ENCODE measurements at regions not wholly inside any gene's neighbourhood (a gene's known extent, or its start where the extent isn't known, plus 50 kb on each side); places are given as distances from the start of the nearest gene placed in this dataset.

- no peak for DNase-seq (ENCODE audit: extremely low spot score)
- TF ChIP-seq CTCF (IDR thresholded peaks at IDR 0.05) (no peak), POLR2A (IDR thresholded peaks at IDR 0.05; ENCODE audit: low read depth) (no peak), EP300 (IDR thresholded peaks at IDR 0.05) (no peak), POLR2AphosphoS5 (IDR thresholded peaks at IDR 0.05) (no peak)
- Histone ChIP-seq H3K27me3 (no peaks in the 10 kb centered on the region), H3K4me1 (no peaks in the 10 kb centered on the region), H3K27ac (replicated peaks in 1 of 4) (no peak overlapping the region), H3K9me3 (peaks cover 0 to 4% (median 0%) of the 10 kb centered on the region in 4 donors), H3K36me3 (no peaks in the 10 kb centered on the region), H3K4me3 (no peak overlapping the region)
- WGBS = 71% methylated on average over 1 of the region's 1 CpG
- intact Hi-C loops (cut with DNase I) = no loop called here
These were observed 141.9 kb upstream of the KCNJ3 start for GRCh38 chr2:154556607-154557006.

GRCh38 chr2:154557906-154558305 is 140.6 kb upstream of the KCNJ3 start:
- no peaks in the 10 kb centered on the region for H3K36me3 ChIP-seq
- no peak overlapping the region for H3K27ac ChIP-seq (replicated peaks in 1 of 4)
- no peaks in the 10 kb centered on the region for H3K4me1 ChIP-seq
- DNase-seq (ENCODE audit: extremely low spot score) = no peak
- H3K27me3 ChIP-seq = no peaks in the 10 kb centered on the region
- peaks cover 0 to 4% (median 0%) of the 10 kb centered on the region in 4 donors for H3K9me3 ChIP-seq
- WGBS = 58% methylated on average over 2 of the region's 2 CpGs
- intact Hi-C loops (cut with DNase I) = no loop called here
- TF ChIP-seq EP300 (IDR thresholded peaks at IDR 0.05) = no peak
- no peak for TF ChIP-seq POLR2A (IDR thresholded peaks at IDR 0.05; ENCODE audit: low read depth)
- no peak for TF ChIP-seq CTCF (IDR thresholded peaks at IDR 0.05)
- TF ChIP-seq POLR2AphosphoS5 (IDR thresholded peaks at IDR 0.05) = no peak
- H3K4me3 ChIP-seq = no peak overlapping the region

GRCh38 chr2:154565433-154565832 is 133.1 kb upstream of the KCNJ3 start:
- H3K36me3 ChIP-seq = no peaks in the 10 kb centered on the region
- no peaks in the 10 kb centered on the region for H3K4me1 ChIP-seq
- DNase-seq (ENCODE audit: extremely low spot score) = no peak
- intact Hi-C loops (cut with DNase I) = no loop called here
- peaks cover 0 to 7% (median 2%) of the 10 kb centered on the region in 4 donors for H3K9me3 ChIP-seq
- WGBS = 86% methylated on average over 2 of the region's 2 CpGs
- no peaks in the 10 kb centered on the region for H3K27me3 ChIP-seq
- no peak for TF ChIP-seq CTCF (IDR thresholded peaks at IDR 0.05)
- TF ChIP-seq POLR2AphosphoS5 (IDR thresholded peaks at IDR 0.05) = no peak
- TF ChIP-seq POLR2A (IDR thresholded peaks at IDR 0.05; ENCODE audit: low read depth) = no peak
- TF ChIP-seq EP300 (IDR thresholded peaks at IDR 0.05) = no peak
- no peak overlapping the region for H3K4me3 ChIP-seq
- H3K27ac ChIP-seq (replicated peaks in 1 of 4) = no peak overlapping the region

- intact Hi-C loops (cut with DNase I) = no loop called here
These were observed 130.1 kb upstream of the KCNJ3 start for GRCh38 chr2:154568413-154568812.

More at GRCh38 chr2:154568413-154568812, 130.1 kb upstream of the KCNJ3 start:
- H3K27ac ChIP-seq (replicated peaks in 1 of 4) = no peak overlapping the region
- no peaks in the 10 kb centered on the region for H3K27me3 ChIP-seq
- peaks cover 0 to 7% (median 2%) of the 10 kb centered on the region in 4 donors for H3K9me3 ChIP-seq
- no peaks in the 10 kb centered on the region for H3K4me1 ChIP-seq
- H3K4me3 ChIP-seq = no peak overlapping the region
- no peak for TF ChIP-seq POLR2AphosphoS5 (IDR thresholded peaks at IDR 0.05)
- TF ChIP-seq EP300 (IDR thresholded peaks at IDR 0.05) = no peak
- TF ChIP-seq CTCF (IDR thresholded peaks at IDR 0.05) = no peak
- 45% methylated on average over 1 of the region's 1 CpG for WGBS
- DNase-seq (ENCODE audit: extremely low spot score) = no peak
- no peaks in the 10 kb centered on the region for H3K36me3 ChIP-seq

All from esophagus muscularis mucosa (tissue), 4 donors.